GM12891 (cell line): ENCODE measurements at regions not wholly inside any gene's neighbourhood (a gene's known extent, or its start where the extent isn't known, plus 50 kb on each side); places are given as distances from the start of the nearest gene placed in this dataset.
"Not testable (repeated sequence)": the region's sequence is repeated elsewhere in the genome, so short reads cannot be mapped to it uniquely, and the experiment has no call there.

Source experiments
- PAX5 ChIP-seq: IDR thresholded peaks from 2 replicates; pipeline ENCODE4 v1.6.1; 2011; ENCODE audit warnings: low read length, moderate library complexity, mild to moderate bottlenecking; ENCODE audit not compliant: insufficient read depth, severe bottlenecking
- POLR2A ChIP-seq: IDR thresholded peaks from 2 replicates; pipeline ENCODE4 v1.6.1; 2011; ENCODE audit warnings: low read depth, low read length, control low read depth
- POLR2AphosphoS5 ChIP-seq: IDR thresholded peaks from 2 replicates; pipeline ENCODE4 v1.6.1; 2011; ENCODE audit warnings: low read depth, low read length, control low read depth
- POU2F2 ChIP-seq: IDR thresholded peaks from 2 replicates; pipeline ENCODE4 v1.6.1; 2011; ENCODE audit warnings: low read depth, mild to moderate bottlenecking, control low read depth, low read length, moderate library complexity
- SPI1 ChIP-seq: IDR thresholded peaks from 2 replicates; pipeline ENCODE4 v1.6.1; 2011; ENCODE audit warnings: low read depth, low read length, control low read depth
- TAF1 ChIP-seq: IDR thresholded peaks from 2 replicates; pipeline ENCODE4 v1.6.1; 2011; ENCODE audit warnings: low read depth, low read length, control low read depth

DNA sequence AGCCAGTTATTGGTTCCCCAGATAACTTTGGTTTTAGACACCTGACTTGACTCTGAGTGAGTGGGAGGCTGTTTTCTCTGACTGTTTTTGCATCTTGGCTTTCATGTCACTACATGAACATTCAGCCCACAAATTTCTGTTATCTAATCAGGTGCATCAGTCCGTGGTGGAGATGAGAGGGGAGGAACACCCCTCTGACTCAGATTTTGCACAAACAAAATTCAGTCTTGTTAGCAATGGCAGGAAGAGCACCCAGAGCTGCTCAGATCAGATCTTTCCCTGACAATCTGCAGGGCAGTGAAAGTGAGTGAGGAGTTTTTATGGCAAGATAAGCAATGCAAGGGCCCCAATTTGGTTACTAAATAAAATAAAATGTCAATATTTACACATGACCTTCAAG is 307.2 kb upstream of the NOTCH2NLA start:
- TF ChIP-seq TAF1, PAX5, POLR2A, SPI1, POLR2AphosphoS5, POU2F2: not testable (repeated sequence)
